Astrocyte (in vitro differentiated cells and primary cell): ENCODE measurements at regions not wholly inside any gene's neighbourhood (a gene's known extent, or its start where the extent isn't known, plus 50 kb on each side); places are given as distances from the start of the nearest gene placed in this dataset.

Experiments
- DNase-seq: peaks from one replicate; pipeline ENCODE4 v3.0.0-alpha.2; 2010; ENCODE audit warnings: low read depth
- FAIRE-seq: peaks from 2 replicates; lab custom pipeline; 2011; peaks lifted over from hg19 to GRCh38; lab: Jason Lieb, UNC
- H2AFZ ChIP-seq: 2 replicates; pipeline ENCODE4 v1.6.0; 2012; ENCODE audit warnings: low read depth, low read length, inconsistent platforms
- H3K27ac ChIP-seq: 2 replicates; pipeline ENCODE4 v1.5.1; 2011; ENCODE audit warnings: low read depth, low read length, inconsistent platforms
- H3K27me3 ChIP-seq: 2 replicates; pipeline ENCODE4 v1.6.0; 2011; ENCODE audit warnings: low read length, inconsistent platforms; ENCODE audit not compliant: insufficient read depth
- H3K36me3 ChIP-seq: 2 replicates; pipeline ENCODE4 v1.5.1; 2011; ENCODE audit warnings: low read length, inconsistent platforms; ENCODE audit not compliant: insufficient read depth
- H3K4me1 ChIP-seq: 2 replicates; pipeline ENCODE4 v1.5.1; 2011; ENCODE audit warnings: low read length, inconsistent platforms; ENCODE audit not compliant: insufficient read depth
- H3K4me2 ChIP-seq: 2 replicates; pipeline ENCODE4 v1.6.0; 2012; ENCODE audit warnings: low read length, inconsistent platforms
- H3K4me3 ChIP-seq: 2 replicates; pipeline ENCODE4 v1.5.1; 2011; ENCODE audit warnings: low read depth, mild to moderate bottlenecking, low read length, inconsistent platforms; ENCODE audit not compliant: insufficient read depth
- H3K79me2 ChIP-seq: 2 replicates; pipeline ENCODE4 v1.6.0; 2012; ENCODE audit warnings: mild to moderate bottlenecking, low read length, inconsistent platforms; ENCODE audit not compliant: insufficient read depth
- H3K9ac ChIP-seq: 2 replicates; pipeline ENCODE4 v1.6.0; 2012; ENCODE audit warnings: mild to moderate bottlenecking, low read length, inconsistent platforms
- H3K9me3 ChIP-seq: 2 replicates; pipeline ENCODE4 v1.5.1; 2012; ENCODE audit warnings: low read depth, mild to moderate bottlenecking, low read length, inconsistent platforms; ENCODE audit not compliant: insufficient read depth
- H4K20me1 ChIP-seq: 2 replicates; pipeline ENCODE4 v1.6.0; 2012; ENCODE audit warnings: low read length, inconsistent platforms; ENCODE audit not compliant: insufficient read depth
- H3K27ac Mint-ChIP-seq: one replicate; pipeline ENCODE4 v1.8.0; 2021; ENCODE audit warnings: mild to moderate bottlenecking, mixed read lengths; ENCODE audit not compliant: unreplicated experiment
- H3K27me3 Mint-ChIP-seq: one replicate; pipeline ENCODE4 v1.8.0; 2021; ENCODE audit warnings: low read depth, mixed read lengths; ENCODE audit not compliant: unreplicated experiment
- H3K36me3 Mint-ChIP-seq: one replicate; pipeline ENCODE4 v1.8.0; 2021; ENCODE audit warnings: low read depth, mixed read lengths; ENCODE audit not compliant: unreplicated experiment
- H3K4me1 Mint-ChIP-seq: one replicate; pipeline ENCODE4 v1.8.0; 2021; ENCODE audit warnings: low read depth, mixed read lengths; ENCODE audit not compliant: unreplicated experiment
- H3K4me3 Mint-ChIP-seq: one replicate; pipeline ENCODE4 v1.8.0; 2021; ENCODE audit warnings: mild to moderate bottlenecking, moderate library complexity, mixed read lengths; ENCODE audit not compliant: unreplicated experiment
- H3K9me3 Mint-ChIP-seq: one replicate; pipeline ENCODE4 v1.8.0; 2021; ENCODE audit warnings: mild to moderate bottlenecking, mixed read lengths; ENCODE audit not compliant: unreplicated experiment
- EZH2 ChIP-seq: IDR thresholded peaks from 2 replicates; pipeline ENCODE4 v1.6.1; 2012; ENCODE audit warnings: mild to moderate bottlenecking, low read length, inconsistent platforms; ENCODE audit not compliant: insufficient read depth
- TF ChIP-seq, protein P1 (sequence below): IDR thresholded peaks from 2 replicates; pipeline ENCODE4 v1.5.1; 2011; ENCODE audit warnings: low read depth, mild to moderate bottlenecking, inconsistent platforms, low read length, moderate library complexity; ENCODE audit not compliant: insufficient read depth

DNA sequence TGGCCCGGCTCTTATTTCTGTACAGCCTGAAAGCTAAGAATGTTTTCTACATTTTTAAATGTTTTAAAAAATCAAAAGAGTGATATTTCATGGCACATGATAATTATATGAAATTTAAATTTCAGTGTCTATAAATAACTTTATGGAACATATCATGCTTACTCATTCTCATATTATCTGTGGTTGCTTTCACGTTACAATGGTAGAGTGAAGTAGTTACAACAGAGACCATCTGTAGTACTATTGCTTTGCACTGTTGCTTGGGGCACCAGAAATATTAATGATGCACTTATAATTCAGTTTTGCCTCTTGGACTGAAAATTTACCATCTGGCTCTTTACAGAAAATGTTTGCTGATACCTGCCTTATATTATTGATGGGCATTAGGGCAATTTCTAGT lies 481.6 kb downstream of the PLPP3 start:
- no peak for DNase-seq
- FAIRE-seq, result no peak
- no peak overlapping the region for H3K4me3 ChIP-seq
- H2AFZ ChIP-seq, result no peak overlapping the region
- peaks cover 20% of the 10 kb centered on the region for H3K4me1 Mint-ChIP-seq
- no peaks in the 10 kb centered on the region for H3K36me3 Mint-ChIP-seq
- H3K4me1 ChIP-seq, result no peaks in the 10 kb centered on the region
- H3K4me3 Mint-ChIP-seq, result no peak overlapping the region
- no peak overlapping the region for H3K27ac ChIP-seq
- no peaks in the 10 kb centered on the region for H3K36me3 ChIP-seq
- no peaks in the 10 kb centered on the region for H3K79me2 ChIP-seq
- H3K9ac ChIP-seq, result no peak overlapping the region
- TF ChIP-seq EZH2, result no peak
- TF ChIP-seq, protein P1, sequence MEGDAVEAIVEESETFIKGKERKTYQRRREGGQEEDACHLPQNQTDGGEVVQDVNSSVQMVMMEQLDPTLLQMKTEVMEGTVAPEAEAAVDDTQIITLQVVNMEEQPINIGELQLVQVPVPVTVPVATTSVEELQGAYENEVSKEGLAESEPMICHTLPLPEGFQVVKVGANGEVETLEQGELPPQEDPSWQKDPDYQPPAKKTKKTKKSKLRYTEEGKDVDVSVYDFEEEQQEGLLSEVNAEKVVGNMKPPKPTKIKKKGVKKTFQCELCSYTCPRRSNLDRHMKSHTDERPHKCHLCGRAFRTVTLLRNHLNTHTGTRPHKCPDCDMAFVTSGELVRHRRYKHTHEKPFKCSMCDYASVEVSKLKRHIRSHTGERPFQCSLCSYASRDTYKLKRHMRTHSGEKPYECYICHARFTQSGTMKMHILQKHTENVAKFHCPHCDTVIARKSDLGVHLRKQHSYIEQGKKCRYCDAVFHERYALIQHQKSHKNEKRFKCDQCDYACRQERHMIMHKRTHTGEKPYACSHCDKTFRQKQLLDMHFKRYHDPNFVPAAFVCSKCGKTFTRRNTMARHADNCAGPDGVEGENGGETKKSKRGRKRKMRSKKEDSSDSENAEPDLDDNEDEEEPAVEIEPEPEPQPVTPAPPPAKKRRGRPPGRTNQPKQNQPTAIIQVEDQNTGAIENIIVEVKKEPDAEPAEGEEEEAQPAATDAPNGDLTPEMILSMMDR, result no peak
- no peak overlapping the region for H3K4me2 ChIP-seq
- H3K27me3 Mint-ChIP-seq, result peaks cover 3% of the 10 kb centered on the region
- H4K20me1 ChIP-seq, result no peaks in the 10 kb centered on the region
- no peaks in the 10 kb centered on the region for H3K27me3 ChIP-seq
- no peaks in the 10 kb centered on the region for H3K9me3 Mint-ChIP-seq
- H3K9me3 ChIP-seq, result no peaks in the 10 kb centered on the region
- no peak overlapping the region for H3K27ac Mint-ChIP-seq

DNA sequence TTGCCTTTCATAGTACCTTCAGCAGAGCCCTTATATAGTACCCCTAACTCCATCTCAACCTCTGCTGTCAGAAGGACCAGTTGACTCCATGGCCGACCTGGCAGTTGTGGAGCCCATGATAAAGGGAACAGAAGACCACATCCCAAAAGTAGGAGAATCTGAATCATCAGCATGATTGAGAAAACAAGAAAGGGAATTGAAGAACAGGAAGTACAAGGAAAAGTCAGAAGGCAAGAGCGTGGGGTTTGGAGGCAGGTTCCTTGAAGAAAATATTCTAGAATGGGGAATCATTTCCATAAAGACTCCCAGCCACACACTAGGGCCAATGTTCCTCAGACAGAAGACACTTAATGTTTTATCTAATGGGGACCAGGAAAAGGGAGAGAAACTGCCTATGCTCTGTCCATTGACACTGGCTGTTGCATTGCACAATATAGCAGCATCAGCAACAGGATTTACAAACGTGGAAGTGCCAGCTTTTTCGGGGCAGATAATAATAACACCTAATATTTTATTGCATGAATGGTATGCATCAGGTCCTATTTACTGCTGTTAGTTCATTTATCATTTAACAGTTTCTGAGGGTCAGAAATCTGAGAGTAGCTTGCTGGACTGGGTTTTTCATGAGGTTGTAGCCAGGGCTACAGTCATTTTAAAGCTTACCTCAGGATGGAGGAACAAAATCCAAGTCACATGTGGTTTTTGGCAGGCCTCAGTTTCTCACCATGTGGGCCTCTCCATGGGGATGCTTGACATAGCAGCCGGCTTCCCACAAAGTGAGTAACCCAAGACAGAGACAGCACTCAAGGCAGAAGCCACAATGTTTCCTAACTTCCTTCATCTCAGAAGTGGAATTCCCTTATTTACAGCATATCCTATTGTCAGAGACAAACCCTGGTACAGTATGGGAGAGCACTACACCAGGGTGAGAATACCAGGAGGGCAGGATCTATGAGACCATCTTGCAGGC lies 483.4 kb downstream of the PLPP3 start:
- Histone ChIP-seq H3K27me3 (no peaks in the 10 kb centered on the region), H3K27ac (no peak overlapping the region), H3K4me2 (no peak overlapping the region), H4K20me1 (no peaks in the 10 kb centered on the region), H3K9me3 (no peaks in the 10 kb centered on the region), H3K4me1 (no peaks in the 10 kb centered on the region), H3K79me2 (no peaks in the 10 kb centered on the region), H3K4me3 (no peak overlapping the region), H3K36me3 (no peaks in the 10 kb centered on the region), H3K9ac (no peak overlapping the region), H2AFZ (no peak overlapping the region)
- FAIRE-seq, result peak; percentile 17
- H3K36me3 Mint-ChIP-seq, result no peaks in the 10 kb centered on the region
- peaks cover 20% of the 10 kb centered on the region for H3K4me1 Mint-ChIP-seq
- H3K27me3 Mint-ChIP-seq, result peaks cover 3% of the 10 kb centered on the region
- peak overlapping the region; percentile 60 for H3K27ac Mint-ChIP-seq
- H3K4me3 Mint-ChIP-seq, result no peak overlapping the region
- TF ChIP-seq, protein P1, result no peak
- TF ChIP-seq EZH2, result no peak
- peak; percentile 96 for DNase-seq
- peaks cover 2% of the 10 kb centered on the region for H3K9me3 Mint-ChIP-seq

DNA sequence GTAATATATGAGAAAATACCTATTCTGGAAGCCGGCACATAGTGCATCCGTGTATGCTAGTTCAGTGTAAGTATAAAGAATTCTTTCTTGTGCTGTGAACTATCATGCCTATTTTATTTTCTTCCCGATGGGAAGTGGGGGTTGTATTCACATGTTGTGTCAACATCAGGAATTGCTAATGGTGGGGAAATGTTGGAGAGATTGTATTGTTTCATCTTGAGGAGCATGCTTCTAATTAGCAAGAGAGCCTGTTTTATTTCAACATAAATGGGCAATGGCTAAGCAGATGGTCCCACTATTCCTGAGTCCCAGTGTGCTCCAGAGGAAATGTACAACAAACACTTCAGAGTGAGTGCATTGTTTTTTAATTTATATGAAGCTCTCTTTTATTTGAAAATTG lies 485.2 kb downstream of the PLPP3 start:
- no peaks in the 10 kb centered on the region for H3K9me3 ChIP-seq
- no peaks in the 10 kb centered on the region for H3K79me2 ChIP-seq
- no peak overlapping the region for H3K4me2 ChIP-seq
- no peaks in the 10 kb centered on the region for H3K4me1 ChIP-seq
- peaks cover 13% of the 10 kb centered on the region for H3K4me1 Mint-ChIP-seq
- H3K27me3 Mint-ChIP-seq, result peaks cover 3% of the 10 kb centered on the region
- no peak for TF ChIP-seq EZH2
- TF ChIP-seq, protein P1, result no peak
- no peak overlapping the region for H3K4me3 ChIP-seq
- no peaks in the 10 kb centered on the region for H4K20me1 ChIP-seq
- no peak for DNase-seq
- H3K4me3 Mint-ChIP-seq, result no peak overlapping the region
- no peak for FAIRE-seq
- H3K36me3 ChIP-seq, result no peaks in the 10 kb centered on the region
- H3K36me3 Mint-ChIP-seq, result no peaks in the 10 kb centered on the region
- no peak overlapping the region for H3K27ac ChIP-seq
- no peak overlapping the region for H3K27ac Mint-ChIP-seq
- H3K9ac ChIP-seq, result no peak overlapping the region
- H2AFZ ChIP-seq, result no peak overlapping the region
- no peaks in the 10 kb centered on the region for H3K27me3 ChIP-seq
- H3K9me3 Mint-ChIP-seq, result peaks cover 2% of the 10 kb centered on the region
